Neuronal stem cell (in vitro differentiated cells): ENCODE measurements at regions not wholly inside any gene's neighbourhood (a gene's known extent, or its start where the extent isn't known, plus 50 kb on each side); places are given as distances from the start of the nearest gene placed in this dataset.

Source experiments
- DNase-seq: peaks from one replicate; pipeline ENCODE4 v3.0.0-alpha.2; 2013; ENCODE audit warnings: low spot score
- H2AFZ ChIP-seq: one replicate; pipeline ENCODE4 v1.6.1; 2013; ENCODE audit warnings: mild to moderate bottlenecking, low read length, inconsistent platforms
- H2AK5ac ChIP-seq: 2 replicates; pipeline ENCODE4 v1.6.1; 2013; ENCODE audit warnings: low read depth, mild to moderate bottlenecking, inconsistent platforms, low read length, moderate library complexity, mixed read lengths
- H2BK120ac ChIP-seq: 2 replicates; pipeline ENCODE4 v1.6.1; 2013; ENCODE audit warnings: low read depth, mild to moderate bottlenecking, inconsistent platforms, low read length, moderate library complexity, mixed read lengths
- H2BK12ac ChIP-seq: one replicate; pipeline ENCODE4 v1.6.1; 2013; ENCODE audit warnings: low read length, inconsistent platforms
- H2BK15ac ChIP-seq: 2 replicates; pipeline ENCODE4 v1.6.1; 2013; ENCODE audit warnings: mild to moderate bottlenecking, low read length, inconsistent platforms, mixed read lengths
- H2BK5ac ChIP-seq: one replicate; pipeline ENCODE4 v1.6.1; 2013; ENCODE audit warnings: inconsistent platforms, mild to moderate bottlenecking, low read length, moderate library complexity
- H3K14ac ChIP-seq: one replicate; pipeline ENCODE4 v1.6.1; 2013; ENCODE audit warnings: low read length, inconsistent platforms
- H3K18ac ChIP-seq: 2 replicates; pipeline ENCODE4 v1.6.1; 2013; ENCODE audit warnings: low read length, inconsistent platforms
- H3K23ac ChIP-seq: 2 replicates; pipeline ENCODE4 v1.6.1; 2013; ENCODE audit warnings: low read depth, mild to moderate bottlenecking, mixed read lengths, low read length, inconsistent platforms; ENCODE audit not compliant: poor library complexity
- H3K27ac ChIP-seq: replicated peaks from 3 replicates; pipeline ENCODE4 v1.5.1; 2013; ENCODE audit warnings: low read length, inconsistent platforms
- H3K27me3 ChIP-seq, 3 experiments: 2 replicates each; pipeline ENCODE4 v1.6.1; 2013; ENCODE audit warnings: low read length in 3 of 3, mild to moderate bottlenecking in 2 of 3, inconsistent platforms in 1 of 3, low read depth in 1 of 3, mixed read lengths in 1 of 3, moderate library complexity in 1 of 3; ENCODE audit not compliant: control insufficient read depth in 3 of 3, insufficient read depth in 3 of 3
- H3K36me3 ChIP-seq, 2 donors: replicated peaks in 1 of 2; 2 replicates each; pipeline ENCODE4 v1.6.1; 2013; ENCODE audit warnings: low read length in 2 of 2; ENCODE audit not compliant: control insufficient read depth in 2 of 2, insufficient read depth in 2 of 2
- H3K4ac ChIP-seq: 2 replicates; pipeline ENCODE4 v1.6.1; 2013; ENCODE audit warnings: inconsistent platforms, mild to moderate bottlenecking, low read length, moderate library complexity
- H3K4me1 ChIP-seq, 2 donors: 1 replicate in 1 of 2; 2 replicates in 1 of 2; pipeline ENCODE4 v1.6.1; 2013; ENCODE audit warnings: low read length in 2 of 2, low read depth in 1 of 2; ENCODE audit not compliant: control insufficient read depth in 2 of 2, insufficient read depth in 1 of 2
- H3K4me2 ChIP-seq: one replicate; pipeline ENCODE4 v1.6.1; 2013; ENCODE audit warnings: mild to moderate bottlenecking, low read length, inconsistent platforms; ENCODE audit not compliant: insufficient read depth, poor library complexity, severe bottlenecking
- H3K4me3 ChIP-seq, 2 donors: 2 replicates each; pipeline ENCODE4 v1.5.1; 2013; ENCODE audit warnings: low read length in 2 of 2, mild to moderate bottlenecking in 2 of 2, inconsistent platforms in 1 of 2, moderate library complexity in 1 of 2
- H3K79me1 ChIP-seq: one replicate; pipeline ENCODE4 v1.6.1; 2013; ENCODE audit warnings: low read depth, mild to moderate bottlenecking, inconsistent platforms, low read length, moderate library complexity
- H3K9ac ChIP-seq: one replicate; pipeline ENCODE4 v1.6.1; 2013; ENCODE audit warnings: mild to moderate bottlenecking, low read depth, low read length, inconsistent platforms; ENCODE audit not compliant: poor library complexity
- H3K9me3 ChIP-seq, 2 donors: replicated peaks in 1 of 2; 2 replicates each; pipeline versions ENCODE3 to v1.6.1; 2013; ENCODE audit warnings: low read length in 2 of 2, mild to moderate bottlenecking in 2 of 2, inconsistent platforms in 1 of 2, low read depth in 1 of 2, mixed read lengths in 1 of 2, moderate library complexity in 1 of 2; ENCODE audit not compliant: control insufficient read depth in 2 of 2, insufficient read depth in 1 of 2
- H4K8ac ChIP-seq: one replicate; pipeline ENCODE4 v1.6.1; 2013; ENCODE audit warnings: low read depth, mild to moderate bottlenecking, inconsistent platforms, low read length, moderate library complexity
- H4K91ac ChIP-seq: one replicate; pipeline ENCODE4 v1.6.1; 2013; ENCODE audit warnings: low read length, low read depth, mild to moderate bottlenecking, inconsistent platforms; ENCODE audit not compliant: poor library complexity
- WGBS, 2 donors: extraction: QIAGEN DNeasy Blood & Tissue Kit; methylation state at CpG; one replicate each; pipeline ENCODE4 v1.1.7; 2013; ENCODE audit warnings: missing lambda C conversion rate in 2 of 2, mixed read lengths in 1 of 2; ENCODE audit not compliant: insufficient read length in 2 of 2, insufficient replicate concordance in 1 of 2; ENCODE audit errors: extremely low coverage in 2 of 2; 5-methylcytosine and 5-hydroxymethylcytosine counted together

DNA sequence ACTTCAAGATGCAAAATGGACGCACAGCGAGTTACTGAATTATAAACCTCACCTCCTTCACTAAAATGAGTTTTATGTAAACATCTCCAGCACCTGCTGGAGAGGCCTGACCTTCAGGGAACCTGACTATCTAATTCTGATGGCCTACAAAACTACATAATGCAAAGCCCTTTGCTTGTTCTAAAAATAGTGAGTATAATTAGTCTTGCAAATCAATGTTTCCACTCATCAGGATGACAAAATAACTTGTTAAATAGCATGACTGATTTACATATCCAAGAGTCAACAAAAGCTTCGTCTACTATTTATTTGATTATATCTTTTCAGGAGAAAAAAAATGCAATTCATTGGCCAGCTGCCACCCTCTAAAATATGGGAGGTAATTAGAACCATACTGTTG is 326.3 kb upstream of the MC4R start:
- Histone ChIP-seq H3K9me3 (no peaks in the 10 kb centered on the region), H4K8ac (no peak overlapping the region), H3K4me1 (no peaks in the 10 kb centered on the region), H4K91ac (no peak overlapping the region), H3K27ac (no peak overlapping the region), H3K4ac (no peak overlapping the region), H2AFZ (no peak overlapping the region), H3K18ac (no peak overlapping the region), H3K79me1 (no peaks in the 10 kb centered on the region), H2BK5ac (no peak overlapping the region), H2BK15ac (no peak overlapping the region), H3K27me3 (no peaks in the 10 kb centered on the region), H2AK5ac (no peak overlapping the region), H3K36me3 (no peaks in the 10 kb centered on the region), H2BK120ac (no peak overlapping the region), H2BK12ac (no peak overlapping the region), H3K14ac (no peak overlapping the region), H3K9ac (no peak overlapping the region), H3K23ac (no peak overlapping the region), H3K4me2 (no peak overlapping the region), H3K4me3 (no peak overlapping the region)
- WGBS, 2 donors = no CpG with 5 or more reads among the region's 3 CpGs
- DNase-seq = no peak

DNA sequence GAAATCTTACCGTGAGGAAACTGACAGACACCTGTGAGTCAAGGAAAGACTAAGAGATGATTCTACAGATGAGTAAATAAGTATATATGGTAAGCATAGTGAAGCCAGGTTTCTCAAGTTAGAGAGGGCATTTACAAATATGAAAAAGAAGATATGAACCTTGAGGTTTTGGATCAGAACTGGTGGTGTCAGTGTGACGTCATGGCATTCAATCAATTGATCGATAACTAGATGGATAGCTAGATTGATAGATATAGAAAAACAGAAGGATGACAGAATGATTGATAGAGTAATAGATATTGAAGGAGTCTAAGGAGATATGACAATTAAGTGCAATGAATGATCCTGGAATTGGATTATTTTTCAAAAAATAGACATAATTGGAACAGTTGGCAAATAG is 350.2 kb upstream of the MC4R start:
- H3K23ac ChIP-seq = no peak overlapping the region
- H2BK12ac ChIP-seq = no peak overlapping the region
- H3K4me2 ChIP-seq = no peak overlapping the region
- no peak overlapping the region for H2AFZ ChIP-seq
- H4K91ac ChIP-seq = no peak overlapping the region
- no peak for DNase-seq
- H3K27ac ChIP-seq = no peak overlapping the region
- H3K9ac ChIP-seq = no peak overlapping the region
- H3K9me3 ChIP-seq = no peaks in the 10 kb centered on the region
- H2BK15ac ChIP-seq = no peak overlapping the region
- no CpG with 5 or more reads among the region's 3 CpGs for WGBS, 2 donors
- H2BK5ac ChIP-seq = no peak overlapping the region
- no peak overlapping the region for H3K4me3 ChIP-seq
- no peaks in the 10 kb centered on the region for H3K36me3 ChIP-seq
- no peak overlapping the region for H2AK5ac ChIP-seq
- no peaks in the 10 kb centered on the region for H3K27me3 ChIP-seq
- no peaks in the 10 kb centered on the region for H3K79me1 ChIP-seq
- H4K8ac ChIP-seq = no peak overlapping the region
- H3K4ac ChIP-seq = no peak overlapping the region
- H3K4me1 ChIP-seq = no peaks in the 10 kb centered on the region
- H2BK120ac ChIP-seq = no peak overlapping the region
- H3K14ac ChIP-seq = no peak overlapping the region
- H3K18ac ChIP-seq = no peak overlapping the region

DNA sequence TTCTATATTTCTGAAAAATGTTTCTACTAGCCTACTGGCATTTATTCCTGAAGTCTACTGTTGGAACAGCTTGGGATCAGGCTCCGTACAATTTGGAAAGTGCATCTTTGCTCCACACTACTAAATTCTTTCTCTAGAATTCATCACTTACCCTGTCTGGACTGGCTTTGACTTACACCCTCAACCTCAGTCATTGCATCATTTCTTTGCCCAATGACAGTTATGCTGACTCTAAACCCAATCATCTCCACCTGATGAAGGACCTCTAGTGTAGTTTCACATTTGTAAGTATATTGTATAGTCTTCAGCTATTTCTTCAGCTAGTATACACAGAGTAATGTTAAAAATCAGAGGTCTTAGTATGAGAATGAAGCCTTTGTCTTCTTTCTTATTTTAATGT is 359.6 kb upstream of the MC4R start:
- Histone ChIP-seq H3K4me1 (no peaks in the 10 kb centered on the region), H3K4me2 (no peak overlapping the region), H2BK5ac (no peak overlapping the region), H3K27ac (no peak overlapping the region), H3K9me3 (no peaks in the 10 kb centered on the region), H2BK120ac (no peak overlapping the region), H3K79me1 (no peaks in the 10 kb centered on the region), H2BK15ac (no peak overlapping the region), H3K9ac (no peak overlapping the region), H3K36me3 (no peaks in the 10 kb centered on the region), H4K91ac (no peak overlapping the region), H3K27me3 (no peaks in the 10 kb centered on the region), H3K18ac (no peak overlapping the region), H2AFZ (no peak overlapping the region), H3K14ac (no peak overlapping the region), H4K8ac (no peak overlapping the region), H3K4me3 (no peak overlapping the region), H2BK12ac (no peak overlapping the region), H3K4ac (no peak overlapping the region), H2AK5ac (no peak overlapping the region), H3K23ac (no peak overlapping the region)
- no peak for DNase-seq
- WGBS, 2 donors = no CpG with 5 or more reads among the region's 1 CpG

DNA sequence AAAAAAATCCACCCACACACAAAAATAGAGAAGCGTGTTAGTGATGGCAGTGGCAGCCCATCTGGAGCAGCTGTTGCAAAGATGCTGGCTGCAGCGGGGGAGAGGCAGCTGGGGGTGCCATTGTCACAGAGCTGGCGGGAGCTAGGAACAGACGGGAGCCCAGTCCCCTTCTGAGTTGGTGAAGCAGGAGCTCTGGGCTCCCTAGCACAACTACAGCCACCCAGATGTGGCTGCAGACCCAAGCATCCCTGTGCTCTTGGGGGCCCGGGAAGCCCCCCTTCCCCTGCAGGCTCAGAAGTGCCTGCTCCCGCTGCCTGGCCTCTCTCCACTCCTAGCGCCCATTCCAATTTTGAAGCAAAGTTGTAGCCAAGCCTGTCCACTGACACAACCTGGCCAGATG is 366.6 kb upstream of the MC4R start:
- no peak overlapping the region for H2AK5ac ChIP-seq
- no peak overlapping the region for H3K9ac ChIP-seq
- H3K4me2 ChIP-seq = no peak overlapping the region
- H3K18ac ChIP-seq = peak overlapping the region; percentile 71
- H3K14ac ChIP-seq = peak overlapping the region; percentile 21
- H3K79me1 ChIP-seq = no peaks in the 10 kb centered on the region
- no peak overlapping the region for H3K4ac ChIP-seq
- H2BK120ac ChIP-seq = no peak overlapping the region
- H2BK12ac ChIP-seq = no peak overlapping the region
- no peaks in the 10 kb centered on the region for H3K9me3 ChIP-seq
- no peak overlapping the region for H3K27ac ChIP-seq
- peak overlapping the region; percentile 50 for H4K8ac ChIP-seq
- H3K4me1 ChIP-seq = no peaks in the 10 kb centered on the region
- no peak overlapping the region for H4K91ac ChIP-seq
- H3K36me3 ChIP-seq = no peaks in the 10 kb centered on the region
- no peak overlapping the region for H2BK5ac ChIP-seq
- H3K27me3 ChIP-seq = no peaks in the 10 kb centered on the region
- H3K23ac ChIP-seq = no peak overlapping the region
- no peak for DNase-seq
- WGBS, 2 donors = no CpG with 5 or more reads among the region's 7 CpGs
- H3K4me3 ChIP-seq = no peak overlapping the region
- no peak overlapping the region for H2BK15ac ChIP-seq
- H2AFZ ChIP-seq = no peak overlapping the region
